ENCODE measurements at regions not wholly inside any gene's neighbourhood (a gene's known extent, or its start where the extent isn't known, plus 50 kb on each side); places are given as distances from the start of the nearest gene placed in this dataset.

DNA sequence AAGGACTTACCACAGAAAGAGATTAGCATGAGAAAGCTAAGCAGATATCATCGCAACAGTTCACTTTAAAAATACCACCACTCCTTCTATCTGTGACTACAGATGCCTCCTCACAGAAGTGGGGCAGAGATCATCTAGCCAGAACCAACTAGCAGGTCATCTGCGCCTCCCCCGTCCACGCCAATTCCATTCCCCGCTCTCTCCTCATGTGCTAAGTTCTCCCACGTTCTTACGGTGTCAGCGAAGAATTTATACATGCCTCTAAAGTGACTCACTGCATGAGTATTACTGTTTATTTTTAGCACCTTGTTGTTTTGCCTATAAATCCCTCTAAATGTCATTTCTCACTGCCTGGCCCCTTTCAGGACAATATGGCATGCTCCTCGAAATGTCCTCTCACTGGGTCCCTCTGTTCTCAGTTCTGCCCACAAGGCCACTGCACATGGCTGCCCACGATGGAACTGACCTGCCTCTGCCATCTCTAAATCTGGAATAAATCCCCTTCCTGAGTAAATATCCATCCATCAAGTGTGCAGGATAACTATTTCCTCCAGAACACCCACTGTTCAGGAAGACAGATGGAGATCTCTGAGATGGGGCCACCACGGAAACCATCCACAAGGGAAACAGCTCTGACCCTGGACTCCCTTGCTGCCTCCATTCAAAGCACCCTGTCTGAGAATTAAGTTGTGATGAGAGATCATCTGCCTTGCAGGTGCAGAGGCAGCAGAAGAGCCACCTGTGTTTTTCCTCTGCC lies 137.7 kb downstream of the IRS1 start:
- Mint-ChIP-seq H3K27ac (no peak overlapping the region), H3K36me3 (no peaks in the 10 kb centered on the region), H3K9me3 (peaks cover 0 to 2% (median 0%) of the 10 kb centered on the region in 8 donors), H3K4me1 (no peaks in the 10 kb centered on the region), H3K4me3 (no peak overlapping the region), H3K27me3 (peaks cover 0 to 8% of the 10 kb centered on the region in 2 donors)
- POLR2A ChIA-PET (ENCODE audit: partially characterized antibody), result no interaction called here
- Histone ChIP-seq H3K4me1 (ENCODE audit: insufficient read depth, low read length) (no peaks in the 10 kb centered on the region), H3K36me3 (ENCODE audit: insufficient read depth, low read length) (no peaks in the 10 kb centered on the region), H3K9me3 (ENCODE audit: control insufficient read depth in 1 of 2, low read length in 2 of 2) (no peaks in the 10 kb centered on the region), H3K27me3 (ENCODE audit: insufficient read depth, low read length) (no peaks in the 10 kb centered on the region), H3K4me3 (ENCODE audit: low read length in 2 of 2) (no peak overlapping the region), H3K27ac (ENCODE audit: low read depth, low read length) (no peak overlapping the region)
- no peak for DNase-seq
- CTCF ChIA-PET (ENCODE audit: partially characterized antibody), result no interaction called here
- intact Hi-C loops (cut with micrococcal nuclease), result no loop called here

DNA sequence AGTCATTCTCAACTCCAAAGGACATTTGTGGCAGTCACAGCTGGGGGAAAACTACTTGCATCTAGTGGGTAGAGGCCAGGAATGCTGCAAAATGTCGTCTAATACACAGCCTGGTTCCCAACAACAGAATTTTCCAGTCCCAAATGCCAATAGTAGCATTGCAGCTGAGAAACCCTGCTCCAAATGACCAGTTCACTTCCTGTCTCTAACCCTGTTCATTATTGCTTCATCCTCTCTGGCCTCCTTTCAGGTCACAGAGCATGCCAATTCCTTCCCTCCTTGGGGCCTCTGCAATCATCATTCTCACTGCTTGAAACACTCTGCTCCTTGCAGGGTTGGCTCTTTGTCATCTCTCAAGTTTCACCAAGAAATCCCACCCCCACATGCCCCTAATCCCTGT lies 139.1 kb downstream of the IRS1 start:
- Histone ChIP-seq H3K36me3 (ENCODE audit: insufficient read depth, low read length) (no peaks in the 10 kb centered on the region), H3K27me3 (ENCODE audit: insufficient read depth, low read length) (no peaks in the 10 kb centered on the region), H3K9me3 (ENCODE audit: control insufficient read depth in 1 of 2, low read length in 2 of 2) (no peaks in the 10 kb centered on the region), H3K27ac (ENCODE audit: low read depth, low read length) (no peak overlapping the region), H3K4me1 (ENCODE audit: insufficient read depth, low read length) (no peaks in the 10 kb centered on the region), H3K4me3 (ENCODE audit: low read length in 2 of 2) (no peak overlapping the region)
- peaks cover 0 to 3% (median 1%) of the 10 kb centered on the region in 4 donors for H3K4me1 Mint-ChIP-seq
- no peaks in the 10 kb centered on the region for H3K36me3 Mint-ChIP-seq
- ChIA-PET POLR2A (ENCODE audit: partially characterized antibody) (no interaction called here), CTCF (ENCODE audit: partially characterized antibody) (no interaction called here)
- H3K4me3 Mint-ChIP-seq, result no peak overlapping the region
- H3K27me3 Mint-ChIP-seq, result peaks cover 0 to 8% of the 10 kb centered on the region in 2 donors
- H3K9me3 Mint-ChIP-seq, result peaks cover 0 to 2% (median 0%) of the 10 kb centered on the region in 8 donors
- no peak for DNase-seq
- intact Hi-C loops (cut with micrococcal nuclease), result no loop called here
- no peak overlapping the region for H3K27ac Mint-ChIP-seq

DNA sequence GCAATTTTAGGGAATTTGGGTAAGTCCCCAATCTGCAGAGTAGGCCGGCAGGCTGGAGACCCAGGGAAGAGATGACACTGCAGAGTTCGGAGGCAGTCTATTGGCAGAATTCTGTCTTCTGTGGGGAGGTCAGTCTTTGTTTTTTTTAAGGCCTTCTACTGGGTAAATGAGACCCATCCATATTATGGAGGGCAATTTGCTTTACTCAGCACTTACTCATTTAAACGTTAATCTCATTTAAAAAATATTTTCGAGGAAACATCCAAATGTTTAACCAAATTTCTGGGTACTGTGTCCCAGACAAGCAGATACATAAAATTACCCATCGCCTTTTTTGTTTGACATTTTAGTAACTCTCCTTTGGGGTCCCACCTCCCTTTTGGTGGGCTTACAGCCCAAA lies 139.5 kb downstream of the IRS1 start:
- Histone ChIP-seq H3K4me1 (ENCODE audit: insufficient read depth, low read length) (no peaks in the 10 kb centered on the region), H3K9me3 (ENCODE audit: control insufficient read depth in 1 of 2, low read length in 2 of 2) (no peaks in the 10 kb centered on the region), H3K27ac (ENCODE audit: low read depth, low read length) (no peak overlapping the region), H3K27me3 (ENCODE audit: insufficient read depth, low read length) (no peaks in the 10 kb centered on the region), H3K36me3 (ENCODE audit: insufficient read depth, low read length) (no peaks in the 10 kb centered on the region), H3K4me3 (ENCODE audit: low read length in 2 of 2) (no peak overlapping the region)
- POLR2A ChIA-PET (ENCODE audit: partially characterized antibody), result no interaction called here
- no peak overlapping the region for H3K27ac Mint-ChIP-seq
- no peak overlapping the region for H3K4me3 Mint-ChIP-seq
- CTCF ChIA-PET (ENCODE audit: partially characterized antibody), result no interaction called here
- H3K4me1 Mint-ChIP-seq, result peaks cover 0 to 3% (median 1%) of the 10 kb centered on the region in 4 donors
- peaks cover 0 to 6% of the 10 kb centered on the region in 2 donors for H3K27me3 Mint-ChIP-seq
- DNase-seq, result no peak
- intact Hi-C loops (cut with micrococcal nuclease), result no loop called here
- H3K36me3 Mint-ChIP-seq, result no peaks in the 10 kb centered on the region
- H3K9me3 Mint-ChIP-seq, result peaks cover 0 to 2% (median 0%) of the 10 kb centered on the region in 8 donors

DNA sequence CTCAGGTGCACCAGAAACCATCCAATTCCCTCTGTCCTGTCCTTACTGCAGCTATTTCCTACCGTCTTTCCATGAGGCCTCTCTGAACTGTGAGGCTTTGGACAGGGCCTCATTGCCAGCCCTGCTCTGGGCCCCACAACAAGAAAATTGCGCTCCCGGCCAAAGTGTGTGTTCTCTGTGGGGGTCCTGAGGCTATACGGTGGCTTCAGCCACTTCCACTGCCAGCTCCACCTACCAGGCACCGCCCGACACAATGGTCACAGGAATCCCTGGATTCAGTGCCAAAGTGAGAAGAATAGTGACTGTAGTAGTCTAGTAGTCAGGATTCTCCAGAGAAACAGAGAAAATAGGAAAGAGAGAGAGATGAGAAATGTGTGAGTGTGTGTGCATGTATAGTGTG lies 140.2 kb downstream of the IRS1 start:
- H3K4me1 ChIP-seq (ENCODE audit: insufficient read depth, low read length), result no peaks in the 10 kb centered on the region
- no peaks in the 10 kb centered on the region for H3K9me3 ChIP-seq (ENCODE audit: control insufficient read depth in 1 of 2, low read length in 2 of 2)
- Mint-ChIP-seq H3K9me3 (peaks cover 0 to 2% (median 0%) of the 10 kb centered on the region in 8 donors), H3K36me3 (no peaks in the 10 kb centered on the region), H3K27me3 (peaks cover 0 to 6% of the 10 kb centered on the region in 2 donors), H3K27ac (no peak overlapping the region), H3K4me1 (peaks cover 0 to 3% (median 1%) of the 10 kb centered on the region in 4 donors), H3K4me3 (no peak overlapping the region)
- no peak overlapping the region for H3K4me3 ChIP-seq (ENCODE audit: low read length in 2 of 2)
- intact Hi-C loops (cut with micrococcal nuclease), result no loop called here
- no peak for DNase-seq
- no peaks in the 10 kb centered on the region for H3K36me3 ChIP-seq (ENCODE audit: insufficient read depth, low read length)
- ChIA-PET POLR2A (ENCODE audit: partially characterized antibody) (no interaction called here), CTCF (ENCODE audit: partially characterized antibody) (no interaction called here)
- no peak overlapping the region for H3K27ac ChIP-seq (ENCODE audit: low read depth, low read length)
- H3K27me3 ChIP-seq (ENCODE audit: insufficient read depth, low read length), result no peaks in the 10 kb centered on the region

DNA sequence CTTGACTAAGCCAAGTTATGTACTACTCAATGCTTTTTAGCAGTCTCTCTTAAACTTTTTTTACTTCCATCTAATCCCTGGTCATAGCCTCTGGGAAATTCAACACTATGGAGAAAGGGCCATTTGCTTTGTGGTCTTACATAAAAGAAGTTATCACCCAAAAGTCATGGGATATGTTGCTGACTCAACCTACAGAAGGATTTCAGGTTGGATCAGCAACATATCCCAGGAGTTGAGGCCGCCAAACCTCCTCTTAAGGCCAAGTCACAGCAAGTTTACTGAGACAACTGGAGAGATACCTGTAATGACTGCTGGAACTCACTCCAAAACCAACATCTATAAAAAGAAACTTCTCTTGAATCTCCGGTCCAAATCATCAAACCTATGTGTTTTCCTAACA lies 141.1 kb downstream of the IRS1 start:
- ChIA-PET CTCF (ENCODE audit: partially characterized antibody) (no interaction called here), POLR2A (ENCODE audit: partially characterized antibody) (no interaction called here)
- H3K4me3 ChIP-seq (ENCODE audit: low read length in 2 of 2), result no peak overlapping the region
- peaks cover 0 to 3% (median 1%) of the 10 kb centered on the region in 4 donors for H3K4me1 Mint-ChIP-seq
- H3K9me3 Mint-ChIP-seq, result peaks cover 0 to 3% (median 0%) of the 10 kb centered on the region in 8 donors
- no peak for DNase-seq
- no peaks in the 10 kb centered on the region for H3K27me3 ChIP-seq (ENCODE audit: insufficient read depth, low read length)
- H3K9me3 ChIP-seq (ENCODE audit: control insufficient read depth in 1 of 2, low read length in 2 of 2), result no peaks in the 10 kb centered on the region
- intact Hi-C loops (cut with micrococcal nuclease), result no loop called here
- H3K27ac Mint-ChIP-seq, result no peak overlapping the region
- H3K36me3 Mint-ChIP-seq, result no peaks in the 10 kb centered on the region
- no peak overlapping the region for H3K4me3 Mint-ChIP-seq
- no peaks in the 10 kb centered on the region for H3K4me1 ChIP-seq (ENCODE audit: insufficient read depth, low read length)
- peaks cover 0 to 6% of the 10 kb centered on the region in 2 donors for H3K27me3 Mint-ChIP-seq
- no peaks in the 10 kb centered on the region for H3K36me3 ChIP-seq (ENCODE audit: insufficient read depth, low read length)
- no peak overlapping the region for H3K27ac ChIP-seq (ENCODE audit: low read depth, low read length)

DNA sequence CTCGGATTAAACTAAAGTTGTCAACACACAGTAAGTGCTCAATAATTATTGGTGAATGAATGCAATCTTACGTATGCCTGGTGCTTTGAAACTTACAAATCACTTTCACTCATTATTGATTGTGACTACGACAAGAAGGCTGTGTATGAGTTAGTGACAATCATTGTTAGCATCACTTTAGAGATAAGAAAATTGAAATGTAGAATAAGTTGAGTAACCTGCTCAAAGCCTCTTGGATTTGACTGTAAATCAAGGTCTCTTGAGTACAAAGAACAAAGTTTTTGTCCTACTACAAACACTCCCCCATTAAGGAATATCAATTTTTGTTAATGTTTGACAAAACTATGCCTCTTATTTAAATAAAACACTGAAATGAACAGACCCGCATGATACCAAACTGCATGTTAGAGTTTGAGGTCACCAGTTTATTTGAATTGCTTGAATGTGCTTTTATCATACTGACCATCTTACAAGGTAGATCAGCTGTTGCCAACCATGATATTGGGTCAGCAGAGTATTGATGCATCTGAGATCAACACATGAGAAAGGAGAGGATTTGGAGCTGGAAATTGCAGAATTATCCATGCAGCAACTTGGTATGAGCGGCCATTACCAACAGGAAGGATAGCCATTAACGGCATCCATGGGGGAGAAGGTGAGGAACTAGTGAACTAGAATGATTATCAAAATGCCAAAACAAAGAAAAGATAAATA lies 142.1 kb downstream of the IRS1 start:
- Histone ChIP-seq H3K27ac (ENCODE audit: low read depth, low read length) (no peak overlapping the region), H3K4me1 (ENCODE audit: insufficient read depth, low read length) (peaks cover 3% of the 10 kb centered on the region), H3K36me3 (ENCODE audit: insufficient read depth, low read length) (no peaks in the 10 kb centered on the region), H3K27me3 (ENCODE audit: insufficient read depth, low read length) (no peaks in the 10 kb centered on the region), H3K4me3 (ENCODE audit: low read length in 2 of 2) (no peak overlapping the region), H3K9me3 (ENCODE audit: control insufficient read depth in 1 of 2, low read length in 2 of 2) (no peaks in the 10 kb centered on the region)
- H3K9me3 Mint-ChIP-seq, result peaks cover 0 to 3% (median 0%) of the 10 kb centered on the region in 8 donors
- H3K4me3 Mint-ChIP-seq, result no peak overlapping the region
- no peaks in the 10 kb centered on the region for H3K36me3 Mint-ChIP-seq
- CTCF ChIA-PET (ENCODE audit: partially characterized antibody), result no interaction called here
- peaks cover 2 to 6% (median 3%) of the 10 kb centered on the region in 4 donors for H3K4me1 Mint-ChIP-seq
- DNase-seq, result no peak
- intact Hi-C loops (cut with micrococcal nuclease), result no loop called here
- POLR2A ChIA-PET (ENCODE audit: partially characterized antibody), result no interaction called here
- peaks cover 0 to 6% of the 10 kb centered on the region in 2 donors for H3K27me3 Mint-ChIP-seq
- H3K27ac Mint-ChIP-seq, result no peak overlapping the region

- intact Hi-C loops (cut with micrococcal nuclease), result no loop called here
- CTCF ChIA-PET (ENCODE audit: partially characterized antibody), result no interaction called here
- Mint-ChIP-seq H3K9me3 (peaks cover 0 to 3% (median 0%) of the 10 kb centered on the region in 8 donors), H3K36me3 (no peaks in the 10 kb centered on the region), H3K4me3 (no peak overlapping the region), H3K4me1 (peaks cover 7 to 14% (median 11%) of the 10 kb centered on the region in 4 donors), H3K27ac (no peak overlapping the region), H3K27me3 (peaks cover 0 to under 1% of the 10 kb centered on the region in 2 donors)
- Histone ChIP-seq H3K27me3 (ENCODE audit: insufficient read depth, low read length) (no peaks in the 10 kb centered on the region), H3K4me3 (ENCODE audit: low read length in 2 of 2) (no peak overlapping the region), H3K9me3 (ENCODE audit: control insufficient read depth in 1 of 2, low read length in 2 of 2) (no peaks in the 10 kb centered on the region), H3K36me3 (ENCODE audit: insufficient read depth, low read length) (no peaks in the 10 kb centered on the region), H3K4me1 (ENCODE audit: insufficient read depth, low read length) (peaks cover 8% of the 10 kb centered on the region), H3K27ac (ENCODE audit: low read depth, low read length) (no peak overlapping the region)
- POLR2A ChIA-PET (ENCODE audit: partially characterized antibody), result no interaction called here
- DNase-seq, result no peak
Observed at GRCh38 chr2:226656367-226656766, 143.3 kb downstream of the IRS1 start.
